IPS-NIHi11 (cell line): ENCODE measurements at regions not wholly inside any gene's neighbourhood (a gene's known extent, or its start where the extent isn't known, plus 50 kb on each side); places are given as distances from the start of the nearest gene placed in this dataset.

Source experiments
- DNase-seq: peaks from one replicate; pipeline ENCODE4 v3.0.0; 2012; ENCODE audit warnings: mixed read lengths, low spot score

DNA sequence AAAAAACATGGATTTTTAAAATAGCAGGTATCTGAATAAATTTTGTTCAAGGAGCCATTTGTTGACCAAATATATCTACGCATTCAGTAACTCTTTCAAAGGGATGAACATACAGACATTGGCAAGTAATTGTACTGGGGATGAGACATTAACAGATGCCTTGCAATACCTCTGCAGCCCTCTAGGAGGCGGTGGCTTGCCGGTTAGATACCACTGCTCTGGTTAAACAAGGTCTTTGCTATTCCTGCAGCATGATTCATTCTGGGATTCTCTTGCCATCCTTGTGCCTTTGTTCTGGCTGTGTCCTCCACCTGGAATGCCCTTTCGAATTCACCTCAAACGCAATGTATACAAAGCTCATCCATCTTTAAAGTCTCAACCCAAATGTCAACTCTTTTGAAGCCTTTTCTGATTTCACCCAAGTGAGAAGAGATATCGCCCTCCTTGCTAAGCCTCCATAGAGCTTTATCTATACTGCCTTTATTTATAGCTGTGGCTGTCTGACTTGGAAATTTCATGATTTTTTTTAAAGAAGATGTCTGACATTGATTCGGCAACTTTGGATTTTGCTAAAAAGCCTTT is 131.0 kb upstream of the SRRM4 start:
- peak; percentile 72 for DNase-seq

DNA sequence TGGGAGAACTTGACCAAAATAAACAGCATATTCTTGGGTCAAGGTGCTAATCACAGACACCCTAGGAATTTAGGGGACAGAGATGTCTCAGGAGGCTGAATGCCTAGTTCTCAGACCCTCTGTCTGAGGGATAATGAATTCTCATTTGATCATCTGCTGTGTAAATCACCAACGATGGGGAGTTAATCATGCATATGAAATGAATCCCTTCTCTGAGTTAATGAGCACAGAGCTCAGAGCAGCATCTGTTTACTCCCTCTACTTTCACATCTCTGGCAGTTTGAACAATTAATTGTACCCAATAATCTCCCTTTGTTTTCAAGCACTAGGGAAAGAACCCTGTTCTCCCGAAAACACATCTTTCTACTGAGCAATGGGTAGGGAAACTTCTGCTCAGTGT is 129.4 kb upstream of the SRRM4 start:
- DNase-seq: no peak

DNA sequence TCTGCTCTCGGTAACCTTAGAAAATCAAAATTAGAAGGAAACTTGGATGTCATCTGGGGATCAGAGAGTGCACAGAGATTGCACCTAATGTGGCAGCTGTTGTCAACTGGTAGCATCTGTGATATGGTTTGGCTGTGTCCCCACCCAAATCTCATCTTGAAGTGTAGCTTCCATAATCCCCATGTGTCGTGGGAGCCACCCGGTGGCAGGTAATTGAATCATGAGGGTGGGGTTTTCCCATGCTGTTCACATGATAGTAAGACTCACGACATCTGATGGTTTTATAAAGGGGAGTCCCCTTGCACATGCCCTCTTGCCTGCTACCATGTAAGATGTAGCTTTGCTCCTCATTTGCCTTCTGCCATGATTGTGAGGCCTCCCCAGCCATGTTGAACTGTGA is 127.7 kb upstream of the SRRM4 start:
- DNase-seq: no peak

DNA sequence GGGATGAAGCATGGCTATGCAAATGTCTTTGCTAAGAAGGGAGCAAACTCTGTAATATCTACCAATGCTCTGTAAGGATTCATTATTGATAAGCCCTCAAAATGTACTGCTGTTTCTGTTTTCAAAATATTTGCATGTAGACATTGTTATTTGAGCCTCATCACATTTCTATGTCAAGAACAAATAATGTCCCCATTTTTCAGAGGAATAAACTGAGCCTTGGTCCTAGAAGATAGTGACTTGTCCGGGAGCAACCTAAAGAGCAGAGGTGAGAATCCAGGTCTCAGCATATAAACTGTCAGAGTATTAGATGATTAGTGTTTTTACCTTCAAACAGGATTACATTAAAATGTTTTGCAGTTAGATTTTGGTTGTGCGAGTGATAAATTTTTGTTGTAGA is 125.5 kb upstream of the SRRM4 start:
- DNase-seq: no peak

DNA sequence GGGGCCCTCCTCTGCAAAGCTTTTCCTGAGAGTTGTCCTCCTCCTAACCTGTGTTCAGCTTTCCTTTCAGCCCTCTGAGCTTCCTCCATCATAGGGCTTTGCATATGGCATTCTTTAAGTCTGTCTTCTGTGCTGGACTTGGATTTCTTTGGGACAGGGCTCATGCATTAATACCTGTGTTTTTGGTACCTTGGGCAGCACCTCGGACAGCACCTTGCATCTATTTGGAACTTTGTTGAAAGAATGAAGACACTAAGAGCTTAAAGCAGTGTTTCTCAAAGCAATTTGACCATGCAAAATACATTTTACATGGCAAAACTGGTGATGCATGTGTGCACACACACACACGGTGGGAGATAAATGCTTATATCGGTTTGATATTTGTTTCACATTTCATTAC is 115.0 kb upstream of the SRRM4 start:
- DNase-seq: peak; percentile 18

DNA sequence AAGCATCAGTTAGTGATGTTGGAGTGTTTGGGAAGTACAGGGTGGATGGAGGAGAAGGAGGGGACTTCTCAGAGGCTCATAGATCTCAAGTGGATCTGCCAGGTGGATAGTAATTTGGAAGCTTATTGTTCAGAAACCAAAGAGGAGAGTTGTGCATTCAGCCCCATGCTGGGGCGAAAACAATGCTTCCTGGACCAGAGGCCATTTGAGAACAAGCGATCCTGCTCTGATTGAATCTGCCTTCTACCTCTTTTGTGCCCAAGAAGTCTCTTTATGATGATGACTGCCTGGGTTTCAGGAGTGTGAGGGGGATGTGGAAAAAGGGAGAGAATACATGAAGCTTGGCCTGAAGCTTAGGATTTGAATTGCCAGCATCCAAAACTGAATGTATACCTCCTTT is 110.8 kb upstream of the SRRM4 start:
- DNase-seq: no peak

DNA sequence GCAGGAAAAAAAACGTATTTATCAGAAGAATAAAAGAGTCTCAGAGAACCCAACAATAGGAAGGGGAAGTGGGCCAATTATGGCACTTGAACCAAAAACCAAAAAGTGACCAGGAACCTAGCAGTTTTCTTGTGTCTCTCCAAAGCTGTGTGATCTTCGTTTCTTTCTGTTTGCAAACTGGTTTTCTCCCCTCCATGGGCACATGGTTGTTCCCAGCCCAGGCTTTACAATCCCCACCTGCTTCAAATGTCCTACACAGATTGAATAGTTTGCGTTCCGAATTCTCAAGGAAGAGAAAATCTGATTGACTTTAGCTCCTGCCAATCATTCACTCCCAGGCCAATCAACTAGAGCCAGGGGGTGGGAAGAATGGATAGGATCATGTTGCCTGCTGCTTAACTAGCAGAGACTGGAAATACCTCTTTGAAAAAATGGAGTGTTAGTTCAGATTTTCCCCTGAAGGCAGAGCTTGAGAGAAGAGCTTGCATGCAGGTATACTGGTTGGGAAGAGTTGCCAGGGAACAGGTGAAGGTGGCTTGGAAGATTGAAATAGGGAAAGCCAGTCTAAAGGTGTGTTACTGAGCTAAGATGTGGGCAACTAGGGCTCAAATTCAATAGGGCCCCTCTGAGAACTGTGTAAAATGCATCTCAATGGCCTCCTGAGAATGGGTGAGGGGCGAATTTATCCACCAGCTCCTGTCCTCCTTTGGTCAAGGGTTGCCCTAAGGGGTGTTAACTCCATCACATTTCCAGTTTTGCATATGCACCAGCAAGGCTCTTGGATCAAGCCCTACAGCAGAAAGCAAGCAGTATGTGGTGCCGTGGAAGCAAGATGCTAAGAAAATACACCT is 106.4 kb upstream of the SRRM4 start:
- DNase-seq: peak; percentile 75

DNA sequence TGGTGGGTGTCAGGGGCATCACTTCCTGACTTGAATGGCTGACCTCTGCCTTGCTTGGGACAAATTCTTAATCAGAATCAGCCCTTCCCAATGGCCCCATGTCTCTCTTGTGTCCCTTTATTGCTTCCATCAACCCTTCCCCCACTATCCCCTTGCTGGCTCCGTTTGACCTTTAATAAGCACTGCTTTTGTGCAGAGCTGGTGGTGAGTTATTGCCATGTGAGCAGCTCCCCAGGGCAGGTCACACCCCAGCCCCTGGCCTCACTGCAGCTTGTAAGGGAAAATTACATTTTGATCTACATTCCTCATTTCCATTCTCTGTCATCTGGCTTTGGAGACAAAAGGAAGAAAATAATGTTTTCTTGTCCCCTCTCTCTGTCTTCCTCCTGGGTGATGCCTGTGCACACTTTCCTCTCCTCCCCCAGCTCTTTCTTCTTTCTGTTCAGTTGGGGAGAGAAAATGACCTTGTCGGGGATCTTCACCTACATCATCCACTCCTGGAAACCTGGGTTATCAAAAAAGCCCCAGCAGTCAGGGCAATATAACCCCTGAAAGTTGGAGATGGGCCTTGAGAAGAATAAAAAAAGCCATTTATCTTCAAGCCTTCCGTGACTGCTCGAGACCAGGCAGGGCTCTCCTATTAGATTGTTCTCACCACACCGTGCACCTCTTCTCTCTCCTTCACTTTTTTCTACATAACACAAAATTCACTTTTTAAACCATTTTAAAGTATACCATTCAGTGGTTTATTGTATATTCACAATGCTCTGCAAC is 100.4 kb upstream of the SRRM4 start:
- no peak for DNase-seq

DNA sequence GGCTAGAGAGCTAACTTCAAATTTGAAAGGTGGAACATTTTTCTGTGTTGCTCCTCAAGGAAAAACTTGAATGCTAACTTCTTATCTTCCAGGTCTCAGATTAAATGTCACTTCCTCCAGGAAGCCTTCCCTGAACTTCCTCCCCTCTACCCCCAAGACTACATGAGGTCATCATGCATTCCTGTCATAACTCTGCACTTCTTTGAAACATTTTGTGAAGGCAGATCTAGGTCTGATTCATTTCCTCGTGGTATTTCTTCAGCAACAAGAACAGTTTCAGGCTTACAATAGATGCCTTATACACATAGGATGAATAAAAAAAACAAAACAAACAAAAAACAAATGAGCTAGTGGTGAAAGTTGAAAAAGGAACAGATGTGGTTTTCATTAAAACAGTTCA is 97.1 kb upstream of the SRRM4 start:
- DNase-seq: no peak

DNA sequence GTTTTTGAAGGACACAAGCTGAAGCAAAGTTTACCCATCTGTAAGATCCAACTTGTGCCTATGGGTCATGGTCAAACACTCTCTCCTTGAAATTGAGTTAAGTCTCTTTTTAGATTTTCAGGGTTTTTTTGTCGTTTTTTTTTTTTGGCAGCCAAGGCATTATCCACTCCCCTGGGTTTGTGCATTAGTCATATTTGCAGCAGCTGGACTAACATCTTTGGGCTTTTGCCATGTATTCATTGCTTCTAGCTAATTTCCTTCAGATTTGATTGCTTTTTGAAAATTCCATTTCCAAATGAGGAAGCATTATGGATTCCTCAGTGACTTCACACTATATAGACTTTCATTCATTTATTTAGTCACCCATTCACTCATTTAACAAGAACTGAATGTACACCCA is 80.3 kb upstream of the SRRM4 start:
- no peak for DNase-seq

DNA sequence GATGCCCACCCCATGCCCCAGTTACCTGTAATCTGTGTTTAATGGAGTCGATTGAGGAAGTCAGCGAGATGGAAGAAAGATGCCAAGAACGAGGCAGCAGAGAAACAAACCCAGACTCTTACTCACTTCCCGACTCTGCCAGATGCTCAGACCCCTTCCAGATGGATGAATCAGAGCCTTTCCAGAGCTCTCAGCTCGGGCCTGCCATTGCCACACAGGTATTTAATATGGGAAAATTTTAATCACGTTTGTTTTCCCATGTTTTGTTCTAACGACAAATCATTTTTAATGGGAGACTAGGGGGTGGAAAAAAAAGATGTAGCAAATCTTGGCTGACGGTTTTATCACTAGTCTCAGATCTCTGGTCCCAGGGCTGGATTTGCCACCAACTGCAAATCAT is 72.5 kb upstream of the SRRM4 start:
- DNase-seq: no peak

DNA sequence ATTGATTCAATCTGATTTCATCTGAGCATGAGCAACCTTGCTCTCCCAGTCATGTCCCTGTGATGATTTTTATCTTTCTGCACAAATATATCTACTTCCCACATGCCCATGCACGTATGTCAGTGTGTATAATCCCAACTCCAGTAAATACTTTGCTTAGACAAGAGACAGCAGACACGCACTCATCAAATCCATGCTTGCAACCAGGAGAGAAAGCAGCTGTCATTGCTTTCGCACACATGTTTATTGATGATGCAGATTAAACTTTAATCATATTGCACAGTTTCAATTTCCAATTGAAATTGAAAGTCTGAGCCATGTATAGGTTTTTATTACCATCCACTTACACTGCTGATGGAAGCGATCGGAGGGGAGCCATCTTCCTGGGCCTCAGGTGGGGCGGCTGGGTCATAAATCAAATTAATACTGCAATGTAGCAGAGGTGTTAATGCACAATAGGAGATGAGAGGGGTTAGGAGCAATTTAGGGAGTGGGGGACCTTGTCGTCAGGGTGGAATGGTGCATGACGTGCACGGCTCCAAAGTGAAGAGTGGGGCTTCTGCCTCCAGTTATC is 68.6 kb upstream of the SRRM4 start:
- DNase-seq: no peak

DNA sequence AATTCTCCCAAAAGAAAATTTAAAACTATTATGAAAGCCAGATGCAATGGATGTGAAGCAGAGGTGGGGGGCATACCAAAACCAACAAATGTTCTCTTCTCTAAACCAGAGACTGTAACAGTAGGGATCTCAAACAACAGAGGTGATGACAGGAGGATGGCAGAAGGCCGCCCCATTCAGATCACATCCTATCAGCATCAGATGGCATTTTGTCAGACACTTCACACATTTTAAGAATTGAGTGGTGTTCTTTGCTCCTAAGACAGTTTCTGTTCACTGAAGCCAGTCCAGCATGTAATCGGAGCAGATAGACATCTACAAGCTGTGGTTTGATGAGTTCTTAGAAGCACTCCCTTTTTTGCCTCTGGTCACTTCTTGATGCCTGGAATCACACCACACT is 59.6 kb upstream of the SRRM4 start:
- no peak for DNase-seq

DNA sequence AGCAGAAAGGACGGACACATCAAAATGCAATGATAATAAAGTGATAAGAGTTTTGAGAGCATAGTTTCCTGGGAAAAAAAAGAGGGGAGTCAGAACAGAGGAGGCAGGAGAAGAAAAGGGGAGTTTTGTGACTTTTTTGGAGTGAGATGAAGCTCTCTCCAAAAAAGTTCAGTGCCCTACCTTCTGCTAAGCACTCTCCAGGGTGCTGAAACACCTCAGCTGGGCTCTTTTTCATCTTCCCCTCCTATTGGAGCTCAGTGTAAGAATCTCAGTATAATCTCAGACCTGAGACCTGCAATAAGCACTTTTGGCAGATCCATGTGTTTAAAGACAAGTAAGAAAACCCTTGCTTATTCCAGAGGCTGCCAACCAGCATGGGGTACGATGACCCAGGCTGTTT is 58.9 kb upstream of the SRRM4 start:
- DNase-seq: peak; percentile 59

DNA sequence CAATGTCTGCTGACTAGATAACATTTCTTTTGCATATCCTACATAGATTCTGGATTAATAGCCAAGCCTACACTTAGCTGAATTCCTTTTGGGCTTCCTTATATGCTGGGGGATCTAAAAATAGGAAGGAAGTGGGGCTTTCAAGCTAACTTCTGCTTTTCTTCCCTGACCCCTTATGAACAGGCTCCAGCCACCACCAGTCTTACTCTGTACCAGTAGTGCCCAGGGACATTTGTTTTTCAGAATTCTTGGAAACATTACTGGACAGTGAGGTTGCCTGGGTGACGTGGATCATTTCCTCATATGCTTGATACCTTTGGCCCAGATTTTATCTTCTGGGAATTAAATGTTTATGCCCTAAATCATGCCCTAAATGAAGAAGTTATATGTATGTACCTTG is 55.9 kb upstream of the SRRM4 start:
- DNase-seq: no peak

DNA sequence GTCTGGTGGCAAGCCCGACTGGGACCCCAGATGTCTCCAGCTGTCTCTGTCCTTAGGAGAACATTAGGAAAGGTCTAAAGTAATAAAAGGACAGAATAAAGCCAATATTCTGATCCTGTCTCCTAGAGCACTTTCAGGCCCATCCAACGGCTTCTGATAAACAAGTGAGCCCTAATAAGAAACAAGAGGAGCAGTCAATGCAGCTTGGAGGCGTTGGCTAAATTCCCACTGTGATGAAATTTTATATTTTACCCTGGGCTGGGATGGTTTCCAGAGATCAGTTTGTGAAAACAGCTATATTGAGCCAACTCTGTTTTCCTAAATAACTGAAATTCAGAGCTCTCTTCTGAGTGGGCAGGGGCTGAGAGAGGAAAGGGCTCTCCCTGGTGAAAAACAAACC is 55.5 kb upstream of the SRRM4 start:
- no peak for DNase-seq
